Transverse colon (tissue), 3 donors: ENCODE measurements at regions not wholly inside any gene's neighbourhood (a gene's known extent, or its start where the extent isn't known, plus 50 kb on each side); places are given as distances from the start of the nearest gene placed in this dataset.

ENCODE experiments used
- CTCF ChIP-seq, 5 experiments: fragments of 200-600 bp in 3 of 5; fragments of 450-650 bp in 2 of 5; sonication (generic) in 3 of 5; IDR thresholded peaks; 1 replicate in 2 of 5; 2 replicates in 3 of 5; pipeline ENCODE4 v1.5.1; 2016 to 2017; ENCODE audit warnings: antibody characterized with exemption in 5 of 5, inconsistent platforms in 3 of 5, mild to moderate bottlenecking in 2 of 5, moderate library complexity in 1 of 5
- POLR2A ChIP-seq: fragments of 450-650 bp; IDR thresholded peaks from one replicate; pipeline ENCODE4 v1.6.1; 2016; ENCODE audit warnings: antibody characterized with exemption, mild to moderate bottlenecking, moderate library complexity

- TF ChIP-seq CTCF (IDR thresholded peaks at IDR 0.05) (no peak), POLR2A (no peak)
Measured at GRCh38 chr16:66127459-66128370, 238.8 kb upstream of the CDH5 start.
